HG02759 (cell line): ENCODE measurements at regions not wholly inside any gene's neighbourhood (a gene's known extent, or its start where the extent isn't known, plus 50 kb on each side); places are given as distances from the start of the nearest gene placed in this dataset.

Source experiments
- ATAC-seq: cut with Tn5 transposase; IDR thresholded peaks from one replicate; pipeline ENCODE4 v1.9.1; 2021; ENCODE audit warnings: mild to moderate bottlenecking, moderate library complexity; ENCODE audit not compliant: unreplicated experiment

GRCh38 chr18:76580288-76580962 is 85.4 kb upstream of the ZNF516 start:
- no peak for ATAC-seq

GRCh38 chr18:76579301-76579695 is 84.3 kb upstream of the ZNF516 start:
- no peak for ATAC-seq

GRCh38 chr18:76578571-76579300 is 83.7 kb upstream of the ZNF516 start:
- ATAC-seq: no peak

- ATAC-seq: no peak
These were observed 78.4 kb upstream of the ZNF516 start for GRCh38 chr18:76573325-76574025.

GRCh38 chr18:76572518-76573247 is 77.6 kb upstream of the ZNF516 start:
- ATAC-seq: no peak

GRCh38 chr18:76571689-76572088 is 76.6 kb upstream of the ZNF516 start:
- no peak for ATAC-seq

- ATAC-seq: no peak
These were observed 75.8 kb upstream of the ZNF516 start for GRCh38 chr18:76570856-76571255.

GRCh38 chr18:76569644-76570419 is 74.8 kb upstream of the ZNF516 start:
- ATAC-seq: no peak

- ATAC-seq: no peak
These were observed 73.7 kb upstream of the ZNF516 start for GRCh38 chr18:76568731-76569130.

- no peak for ATAC-seq
These were observed 72.9 kb upstream of the ZNF516 start for GRCh38 chr18:76567835-76568445.

GRCh38 chr18:76566987-76567386 is 71.9 kb upstream of the ZNF516 start:
- no peak for ATAC-seq

GRCh38 chr18:76565238-76566173 is 70.5 kb upstream of the ZNF516 start:
- peak; percentile 53 for ATAC-seq

- ATAC-seq: no peak
These were observed 69.7 kb upstream of the ZNF516 start for GRCh38 chr18:76564655-76565237.

- no peak for ATAC-seq
These were observed 69.1 kb upstream of the ZNF516 start for GRCh38 chr18:76564117-76564516.

GRCh38 chr18:76562286-76563122 is 67.5 kb upstream of the ZNF516 start:
- no peak for ATAC-seq

- no peak for ATAC-seq
These were observed 64.0 kb upstream of the ZNF516 start for GRCh38 chr18:76558881-76559667.

- ATAC-seq: no peak
These were observed 62.1 kb upstream of the ZNF516 start for GRCh38 chr18:76557026-76557575.
